LNCaP clone FGC (cell line): ENCODE measurements at regions not wholly inside any gene's neighbourhood (a gene's known extent, or its start where the extent isn't known, plus 50 kb on each side); places are given as distances from the start of the nearest gene placed in this dataset.
"Not testable (repeated sequence)": the region's sequence is repeated elsewhere in the genome, so short reads cannot be mapped to it uniquely, and the experiment has no call there.

Experiments
- DNase-seq: peaks from one replicate; pipeline ENCODE4 v3.0.0-alpha.2; 2011; ENCODE audit warnings: low read depth
- H3K4me3 ChIP-seq: 2 replicates; pipeline ENCODE4 v1.5.1; 2011; ENCODE audit warnings: mild to moderate bottlenecking, low read depth, low read length, control low read depth
- TF ChIP-seq, protein P1 (sequence below): IDR thresholded peaks from 2 replicates; pipeline ENCODE4 v1.5.1; 2012; ENCODE audit warnings: mild to moderate bottlenecking; ENCODE audit not compliant: control insufficient read depth, insufficient read depth; ENCODE audit errors: extremely low read depth

GRCh38 chr1:30660241-30660640, 63.1 kb downstream of the MATN1 start:
- TF ChIP-seq, protein P1, sequence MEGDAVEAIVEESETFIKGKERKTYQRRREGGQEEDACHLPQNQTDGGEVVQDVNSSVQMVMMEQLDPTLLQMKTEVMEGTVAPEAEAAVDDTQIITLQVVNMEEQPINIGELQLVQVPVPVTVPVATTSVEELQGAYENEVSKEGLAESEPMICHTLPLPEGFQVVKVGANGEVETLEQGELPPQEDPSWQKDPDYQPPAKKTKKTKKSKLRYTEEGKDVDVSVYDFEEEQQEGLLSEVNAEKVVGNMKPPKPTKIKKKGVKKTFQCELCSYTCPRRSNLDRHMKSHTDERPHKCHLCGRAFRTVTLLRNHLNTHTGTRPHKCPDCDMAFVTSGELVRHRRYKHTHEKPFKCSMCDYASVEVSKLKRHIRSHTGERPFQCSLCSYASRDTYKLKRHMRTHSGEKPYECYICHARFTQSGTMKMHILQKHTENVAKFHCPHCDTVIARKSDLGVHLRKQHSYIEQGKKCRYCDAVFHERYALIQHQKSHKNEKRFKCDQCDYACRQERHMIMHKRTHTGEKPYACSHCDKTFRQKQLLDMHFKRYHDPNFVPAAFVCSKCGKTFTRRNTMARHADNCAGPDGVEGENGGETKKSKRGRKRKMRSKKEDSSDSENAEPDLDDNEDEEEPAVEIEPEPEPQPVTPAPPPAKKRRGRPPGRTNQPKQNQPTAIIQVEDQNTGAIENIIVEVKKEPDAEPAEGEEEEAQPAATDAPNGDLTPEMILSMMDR: no peak
- H3K4me3 ChIP-seq: no peak overlapping the region
- DNase-seq: no peak

- DNase-seq: no peak
- TF ChIP-seq, protein P1: no peak
- no peak overlapping the region for H3K4me3 ChIP-seq
Observed at GRCh38 chr1:30659702-30660101, 63.7 kb downstream of the MATN1 start.

DNA sequence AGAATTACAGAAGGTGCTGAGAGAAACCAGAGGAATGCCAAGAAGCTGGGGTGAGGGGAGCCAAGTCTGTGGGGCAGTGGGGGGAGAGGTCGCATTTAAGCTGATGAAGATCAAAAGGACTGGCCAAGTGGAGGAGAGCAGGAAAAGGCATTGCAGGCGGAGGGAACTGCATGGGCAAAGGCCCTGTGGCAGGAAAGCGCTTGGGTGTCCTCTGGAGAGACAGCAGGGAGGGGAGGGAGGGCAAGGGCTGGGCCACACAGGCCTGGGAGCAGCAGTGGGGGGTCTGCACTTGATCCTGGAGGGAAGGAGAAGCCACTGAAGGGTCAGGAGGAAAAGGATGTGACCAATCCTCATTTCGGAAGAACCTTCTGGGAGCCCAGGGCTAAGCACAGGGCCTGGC, 65.0 kb downstream of the MATN1 start:
- DNase-seq, H3K4me3 ChIP-seq: not testable (repeated sequence)

GRCh38 chr1:30658014-30658336, 65.4 kb downstream of the MATN1 start:
- TF ChIP-seq, protein P1: no peak
- no peak for DNase-seq
- no peak overlapping the region for H3K4me3 ChIP-seq

DNA sequence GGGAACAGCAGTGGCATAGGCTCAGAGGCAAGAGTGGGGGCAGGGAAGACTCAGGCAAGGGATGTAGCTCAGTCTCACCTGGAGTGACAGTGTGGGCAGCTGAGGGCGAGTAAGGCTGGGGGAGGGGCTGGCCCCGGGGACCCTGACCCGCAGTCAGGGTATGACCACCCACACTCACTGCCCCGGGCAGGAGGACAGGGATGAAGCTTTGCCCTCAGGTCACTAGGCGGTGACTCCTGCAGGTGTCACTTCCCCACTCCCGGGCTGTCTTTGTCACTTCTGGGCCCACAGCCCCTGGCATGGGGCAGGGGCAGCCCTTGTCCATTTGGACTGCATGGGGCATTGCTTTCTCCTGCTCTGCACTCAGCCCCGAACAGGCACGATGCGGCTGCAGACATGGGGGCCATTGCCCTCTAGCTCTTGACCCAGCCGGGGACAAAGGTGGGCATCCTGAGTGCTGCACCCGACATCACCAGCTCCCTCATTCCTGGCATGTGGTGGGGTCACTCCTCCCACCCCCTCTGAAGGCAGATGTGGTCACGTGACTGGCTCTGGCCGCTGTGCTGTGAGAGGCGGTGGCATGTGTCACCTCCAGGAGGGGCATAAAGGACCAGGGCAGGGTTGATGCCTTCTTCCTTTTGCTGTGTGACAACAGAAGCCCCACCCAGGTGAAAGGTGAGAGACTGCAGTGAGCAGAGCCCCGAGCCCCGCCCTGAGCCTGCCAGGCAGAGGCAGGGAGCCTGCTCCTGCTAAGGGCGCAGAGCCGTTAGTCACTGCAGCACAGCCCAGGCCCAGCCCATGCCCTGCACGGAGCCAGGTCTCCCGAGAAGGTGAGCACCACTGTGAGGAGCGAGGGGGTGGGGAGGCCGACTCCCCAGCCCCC, 66.0 kb downstream of the MATN1 start:
- DNase-seq: no peak
- H3K4me3 ChIP-seq: no peak overlapping the region
- TF ChIP-seq, protein P1: no peak

DNA sequence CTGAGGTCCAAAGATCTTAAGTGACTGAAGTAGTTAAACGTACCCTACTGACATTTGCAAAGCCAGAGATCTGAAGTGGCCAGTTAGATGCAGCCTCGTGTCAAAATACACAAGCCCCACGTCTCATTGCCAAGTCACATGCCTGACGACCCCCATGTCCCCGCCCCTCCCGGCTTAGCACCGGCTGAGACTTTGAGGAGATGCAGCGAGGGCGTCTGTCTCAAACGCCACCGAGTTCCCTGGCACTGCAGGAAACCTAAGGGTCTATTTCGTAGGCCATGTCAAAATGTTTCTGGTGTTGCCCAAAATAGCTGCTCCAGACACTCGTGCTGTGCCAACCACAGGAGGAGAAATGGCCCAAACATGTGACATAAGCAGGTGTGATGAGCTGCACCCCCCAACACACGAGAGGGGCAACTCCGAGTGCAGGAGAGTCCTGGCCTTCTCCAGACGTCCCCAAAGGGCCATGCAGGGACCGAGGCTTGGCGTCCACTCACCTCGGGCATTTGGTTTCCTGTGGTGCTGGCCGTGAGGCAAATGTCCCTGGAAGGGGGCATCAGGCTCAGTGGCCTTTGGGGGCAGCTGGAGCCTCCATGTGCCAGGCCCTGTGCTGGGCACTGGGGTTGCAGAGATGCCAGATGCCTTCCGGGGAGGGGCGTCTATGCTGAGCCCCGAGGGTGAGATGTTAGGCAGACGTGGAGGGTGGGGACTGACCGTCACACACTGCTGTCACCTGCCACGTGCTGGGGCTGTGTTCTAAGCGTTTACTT, 67.0 kb downstream of the MATN1 start:
- TF ChIP-seq, protein P1: no peak
- H3K4me3 ChIP-seq: no peak overlapping the region
- DNase-seq: no peak

GRCh38 chr1:30655672-30656071, 67.7 kb downstream of the MATN1 start:
- no peak for DNase-seq
- TF ChIP-seq, protein P1: no peak
- no peak overlapping the region for H3K4me3 ChIP-seq
